ENCODE measurements at regions not wholly inside any gene's neighbourhood (a gene's known extent, or its start where the extent isn't known, plus 50 kb on each side); places are given as distances from the start of the nearest gene placed in this dataset.

DNA sequence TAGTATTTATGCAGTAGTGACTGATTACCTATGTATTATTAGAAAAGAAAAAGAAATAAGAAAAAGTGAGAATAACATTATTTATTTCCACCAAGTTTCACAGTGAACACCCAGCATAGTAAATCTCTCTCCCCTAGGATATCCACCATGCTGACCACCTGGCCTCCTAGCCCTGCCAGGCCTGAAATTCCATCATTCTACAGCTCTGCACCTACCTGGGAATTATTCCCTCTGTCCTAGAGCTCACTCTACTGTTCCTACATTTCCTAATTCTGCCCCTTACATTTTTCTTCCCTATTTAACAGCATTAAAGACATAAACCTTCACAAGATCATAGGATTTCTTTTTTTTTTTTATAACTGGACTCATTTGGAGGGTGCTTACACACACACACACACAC, 525.3 kb upstream of the PPP2R3A start:
- Histone ChIP-seq H3K27me3 (no peaks in the 10 kb centered on the region), H3K4me1 (no peaks in the 10 kb centered on the region), H3K27ac (no peak overlapping the region), H3K36me3 (no peaks in the 10 kb centered on the region), H3K4me3 (no peak overlapping the region), H3K9me3 (no peaks in the 10 kb centered on the region)
- no peak for ATAC-seq (ENCODE audit: low FRiP score in 2 of 2)
- DNase-seq = no peak
- TF ChIP-seq POLR2A (IDR thresholded peaks at IDR 0.05) (no peak), POLR2AphosphoS5 (IDR thresholded peaks at IDR 0.05) (no peak), EP300 (IDR thresholded peaks at IDR 0.05) (no peak)
- TF ChIP-seq, protein P1, sequence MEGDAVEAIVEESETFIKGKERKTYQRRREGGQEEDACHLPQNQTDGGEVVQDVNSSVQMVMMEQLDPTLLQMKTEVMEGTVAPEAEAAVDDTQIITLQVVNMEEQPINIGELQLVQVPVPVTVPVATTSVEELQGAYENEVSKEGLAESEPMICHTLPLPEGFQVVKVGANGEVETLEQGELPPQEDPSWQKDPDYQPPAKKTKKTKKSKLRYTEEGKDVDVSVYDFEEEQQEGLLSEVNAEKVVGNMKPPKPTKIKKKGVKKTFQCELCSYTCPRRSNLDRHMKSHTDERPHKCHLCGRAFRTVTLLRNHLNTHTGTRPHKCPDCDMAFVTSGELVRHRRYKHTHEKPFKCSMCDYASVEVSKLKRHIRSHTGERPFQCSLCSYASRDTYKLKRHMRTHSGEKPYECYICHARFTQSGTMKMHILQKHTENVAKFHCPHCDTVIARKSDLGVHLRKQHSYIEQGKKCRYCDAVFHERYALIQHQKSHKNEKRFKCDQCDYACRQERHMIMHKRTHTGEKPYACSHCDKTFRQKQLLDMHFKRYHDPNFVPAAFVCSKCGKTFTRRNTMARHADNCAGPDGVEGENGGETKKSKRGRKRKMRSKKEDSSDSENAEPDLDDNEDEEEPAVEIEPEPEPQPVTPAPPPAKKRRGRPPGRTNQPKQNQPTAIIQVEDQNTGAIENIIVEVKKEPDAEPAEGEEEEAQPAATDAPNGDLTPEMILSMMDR (IDR thresholded peaks at IDR 0.05) = no peak

DNA sequence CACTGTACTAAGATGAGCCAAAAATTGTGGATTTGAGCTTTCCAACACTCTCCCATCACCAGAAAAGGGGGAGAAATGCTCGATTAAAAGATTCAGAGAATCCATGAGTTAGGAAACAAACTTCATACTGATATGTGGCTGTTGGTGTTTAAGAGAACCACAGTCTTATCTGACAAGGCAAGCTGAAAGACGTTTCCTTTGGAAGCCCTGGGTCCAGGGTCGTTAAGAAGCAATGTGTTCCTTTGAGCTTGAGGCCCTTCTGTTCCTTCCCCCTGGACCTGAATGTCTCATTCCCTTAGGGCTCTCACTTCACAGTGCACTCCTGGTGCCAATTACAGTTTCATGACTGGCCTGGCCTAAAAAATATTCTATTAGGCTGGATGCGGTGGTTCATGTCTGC, 524.8 kb upstream of the PPP2R3A start:
- TF ChIP-seq, protein P1 (IDR thresholded peaks at IDR 0.05) = no peak
- TF ChIP-seq POLR2A (IDR thresholded peaks at IDR 0.05) = no peak
- H3K27me3 ChIP-seq = no peaks in the 10 kb centered on the region
- H3K4me3 ChIP-seq = no peak overlapping the region
- 31 to 33% methylated on average over 4 of the region's 4 CpGs for WGBS, 2 donors
- H3K27ac ChIP-seq = no peak overlapping the region
- no peaks in the 10 kb centered on the region for H3K4me1 ChIP-seq
- H3K36me3 ChIP-seq = no peaks in the 10 kb centered on the region
- no peak for DNase-seq
- ATAC-seq (ENCODE audit: low FRiP score in 2 of 2) = no peak
- no peaks in the 10 kb centered on the region for H3K9me3 ChIP-seq

DNA sequence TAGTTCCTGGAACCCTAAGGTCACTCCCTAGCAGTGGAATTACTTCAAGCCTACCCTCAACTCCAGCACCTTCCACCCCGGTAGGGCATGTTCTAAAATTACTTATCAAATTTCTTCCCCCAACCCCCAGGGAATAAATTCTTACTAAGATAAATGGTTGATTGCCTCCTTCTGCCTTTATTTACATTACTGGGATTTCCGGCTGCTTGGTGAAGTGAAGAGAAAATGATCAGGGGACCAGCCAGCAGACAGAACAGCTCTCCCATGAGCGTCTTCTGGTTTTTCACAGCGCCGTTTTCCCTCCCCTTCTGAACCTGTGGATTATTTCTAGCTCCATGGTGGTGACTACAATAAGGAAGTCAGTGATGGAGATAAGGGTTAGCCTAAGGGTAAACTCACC, 521.5 kb upstream of the PPP2R3A start:
- ATAC-seq (ENCODE audit: low FRiP score in 2 of 2) (no peak), DNase-seq (no peak)
- Histone ChIP-seq H3K27ac (no peak overlapping the region), H3K36me3 (no peaks in the 10 kb centered on the region), H3K27me3 (no peaks in the 10 kb centered on the region), H3K4me1 (no peaks in the 10 kb centered on the region), H3K9me3 (no peaks in the 10 kb centered on the region), H3K4me3 (no peak overlapping the region)
- TF ChIP-seq POLR2AphosphoS5 (IDR thresholded peaks at IDR 0.05) (no peak), POLR2A (IDR thresholded peaks at IDR 0.05) (no peak), EP300 (IDR thresholded peaks at IDR 0.05) (no peak)
- TF ChIP-seq, protein P1 (IDR thresholded peaks at IDR 0.05) = no peak
- 75 to 76% methylated on average over 5 of the region's 5 CpGs for WGBS, 2 donors

DNA sequence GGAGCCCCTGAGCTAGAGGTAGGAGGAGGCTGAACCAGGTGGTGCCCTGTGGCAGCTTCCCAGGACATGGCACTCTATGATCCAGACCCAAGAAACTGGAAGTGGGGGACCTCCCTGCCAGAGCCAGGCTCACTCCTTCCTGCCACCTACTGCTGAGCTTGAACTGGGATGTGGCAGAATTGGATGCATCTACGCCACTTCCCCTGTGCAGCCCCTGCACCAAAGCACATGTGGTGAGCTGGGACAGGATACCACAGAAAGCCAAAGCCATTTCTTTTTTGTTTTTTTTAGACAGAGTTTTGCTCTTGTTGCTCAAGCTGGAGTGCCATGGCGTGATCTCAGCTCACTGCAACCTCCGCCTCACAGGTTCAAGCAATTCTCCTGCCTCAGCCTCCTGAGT, 518.0 kb upstream of the PPP2R3A start:
- DNase-seq (no peak), ATAC-seq (ENCODE audit: low FRiP score in 2 of 2) (no peak)
- H3K27ac ChIP-seq = no peak overlapping the region
- TF ChIP-seq POLR2A (IDR thresholded peaks at IDR 0.05) = no peak
- TF ChIP-seq EP300 (IDR thresholded peaks at IDR 0.05) = no peak
- TF ChIP-seq, protein P1 (IDR thresholded peaks at IDR 0.05) = no peak
- TF ChIP-seq POLR2AphosphoS5 (IDR thresholded peaks at IDR 0.05) = no peak
- H3K36me3 ChIP-seq = no peaks in the 10 kb centered on the region
- H3K27me3 ChIP-seq = no peaks in the 10 kb centered on the region
- H3K4me1 ChIP-seq = no peaks in the 10 kb centered on the region
- no peak overlapping the region for H3K4me3 ChIP-seq
- no peaks in the 10 kb centered on the region for H3K9me3 ChIP-seq
- WGBS, 2 donors = 73 to 84% methylated on average over 3 of the region's 3 CpGs

- Histone ChIP-seq H3K4me3 (no peak overlapping the region), H3K36me3 (no peaks in the 10 kb centered on the region), H3K4me1 (no peaks in the 10 kb centered on the region), H3K27ac (no peak overlapping the region), H3K9me3 (no peaks in the 10 kb centered on the region), H3K27me3 (no peaks in the 10 kb centered on the region)
- no peak for ATAC-seq (ENCODE audit: low FRiP score in 2 of 2)
- no peak for DNase-seq
- TF ChIP-seq, protein P1 (IDR thresholded peaks at IDR 0.05) = no peak
- no peak for TF ChIP-seq POLR2A (IDR thresholded peaks at IDR 0.05)
- TF ChIP-seq POLR2AphosphoS5 (IDR thresholded peaks at IDR 0.05) = no peak
- TF ChIP-seq EP300 (IDR thresholded peaks at IDR 0.05) = no peak
Measured at GRCh38 chr3:135448520-135448919, 517.0 kb upstream of the PPP2R3A start.
